Astrocyte (in vitro differentiated cells and primary cell): ENCODE measurements at regions not wholly inside any gene's neighbourhood (a gene's known extent, or its start where the extent isn't known, plus 50 kb on each side); places are given as distances from the start of the nearest gene placed in this dataset.

Source experiments
- DNase-seq: peaks from one replicate; pipeline ENCODE4 v3.0.0-alpha.2; 2010; ENCODE audit warnings: low read depth
- FAIRE-seq: peaks from 2 replicates; lab custom pipeline; 2011; peaks lifted over from hg19 to GRCh38; lab: Jason Lieb, UNC
- H2AFZ ChIP-seq: 2 replicates; pipeline ENCODE4 v1.6.0; 2012; ENCODE audit warnings: low read depth, low read length, inconsistent platforms
- H3K27ac ChIP-seq: 2 replicates; pipeline ENCODE4 v1.5.1; 2011; ENCODE audit warnings: low read depth, low read length, inconsistent platforms
- H3K27me3 ChIP-seq: 2 replicates; pipeline ENCODE4 v1.6.0; 2011; ENCODE audit warnings: low read length, inconsistent platforms; ENCODE audit not compliant: insufficient read depth
- H3K36me3 ChIP-seq: 2 replicates; pipeline ENCODE4 v1.5.1; 2011; ENCODE audit warnings: low read length, inconsistent platforms; ENCODE audit not compliant: insufficient read depth
- H3K4me1 ChIP-seq: 2 replicates; pipeline ENCODE4 v1.5.1; 2011; ENCODE audit warnings: low read length, inconsistent platforms; ENCODE audit not compliant: insufficient read depth
- H3K4me2 ChIP-seq: 2 replicates; pipeline ENCODE4 v1.6.0; 2012; ENCODE audit warnings: low read length, inconsistent platforms
- H3K4me3 ChIP-seq: 2 replicates; pipeline ENCODE4 v1.5.1; 2011; ENCODE audit warnings: low read depth, mild to moderate bottlenecking, low read length, inconsistent platforms; ENCODE audit not compliant: insufficient read depth
- H3K79me2 ChIP-seq: 2 replicates; pipeline ENCODE4 v1.6.0; 2012; ENCODE audit warnings: mild to moderate bottlenecking, low read length, inconsistent platforms; ENCODE audit not compliant: insufficient read depth
- H3K9ac ChIP-seq: 2 replicates; pipeline ENCODE4 v1.6.0; 2012; ENCODE audit warnings: mild to moderate bottlenecking, low read length, inconsistent platforms
- H3K9me3 ChIP-seq: 2 replicates; pipeline ENCODE4 v1.5.1; 2012; ENCODE audit warnings: low read depth, mild to moderate bottlenecking, low read length, inconsistent platforms; ENCODE audit not compliant: insufficient read depth
- H4K20me1 ChIP-seq: 2 replicates; pipeline ENCODE4 v1.6.0; 2012; ENCODE audit warnings: low read length, inconsistent platforms; ENCODE audit not compliant: insufficient read depth
- H3K27ac Mint-ChIP-seq: one replicate; pipeline ENCODE4 v1.8.0; 2021; ENCODE audit warnings: mild to moderate bottlenecking, mixed read lengths; ENCODE audit not compliant: unreplicated experiment
- H3K27me3 Mint-ChIP-seq: one replicate; pipeline ENCODE4 v1.8.0; 2021; ENCODE audit warnings: low read depth, mixed read lengths; ENCODE audit not compliant: unreplicated experiment
- H3K36me3 Mint-ChIP-seq: one replicate; pipeline ENCODE4 v1.8.0; 2021; ENCODE audit warnings: low read depth, mixed read lengths; ENCODE audit not compliant: unreplicated experiment
- H3K4me1 Mint-ChIP-seq: one replicate; pipeline ENCODE4 v1.8.0; 2021; ENCODE audit warnings: low read depth, mixed read lengths; ENCODE audit not compliant: unreplicated experiment
- H3K4me3 Mint-ChIP-seq: one replicate; pipeline ENCODE4 v1.8.0; 2021; ENCODE audit warnings: mild to moderate bottlenecking, moderate library complexity, mixed read lengths; ENCODE audit not compliant: unreplicated experiment
- H3K9me3 Mint-ChIP-seq: one replicate; pipeline ENCODE4 v1.8.0; 2021; ENCODE audit warnings: mild to moderate bottlenecking, mixed read lengths; ENCODE audit not compliant: unreplicated experiment
- EZH2 ChIP-seq: IDR thresholded peaks from 2 replicates; pipeline ENCODE4 v1.6.1; 2012; ENCODE audit warnings: mild to moderate bottlenecking, low read length, inconsistent platforms; ENCODE audit not compliant: insufficient read depth
- TF ChIP-seq, protein P1 (sequence below): IDR thresholded peaks from 2 replicates; pipeline ENCODE4 v1.5.1; 2011; ENCODE audit warnings: low read depth, mild to moderate bottlenecking, inconsistent platforms, low read length, moderate library complexity; ENCODE audit not compliant: insufficient read depth

- Mint-ChIP-seq H3K36me3 (no peaks in the 10 kb centered on the region), H3K9me3 (peaks cover 2% of the 10 kb centered on the region), H3K27ac (no peak overlapping the region), H3K4me3 (no peak overlapping the region), H3K4me1 (no peaks in the 10 kb centered on the region), H3K27me3 (peaks cover 5% of the 10 kb centered on the region)
- no peak overlapping the region for H3K4me2 ChIP-seq
- no peak for TF ChIP-seq EZH2
- TF ChIP-seq, protein P1, sequence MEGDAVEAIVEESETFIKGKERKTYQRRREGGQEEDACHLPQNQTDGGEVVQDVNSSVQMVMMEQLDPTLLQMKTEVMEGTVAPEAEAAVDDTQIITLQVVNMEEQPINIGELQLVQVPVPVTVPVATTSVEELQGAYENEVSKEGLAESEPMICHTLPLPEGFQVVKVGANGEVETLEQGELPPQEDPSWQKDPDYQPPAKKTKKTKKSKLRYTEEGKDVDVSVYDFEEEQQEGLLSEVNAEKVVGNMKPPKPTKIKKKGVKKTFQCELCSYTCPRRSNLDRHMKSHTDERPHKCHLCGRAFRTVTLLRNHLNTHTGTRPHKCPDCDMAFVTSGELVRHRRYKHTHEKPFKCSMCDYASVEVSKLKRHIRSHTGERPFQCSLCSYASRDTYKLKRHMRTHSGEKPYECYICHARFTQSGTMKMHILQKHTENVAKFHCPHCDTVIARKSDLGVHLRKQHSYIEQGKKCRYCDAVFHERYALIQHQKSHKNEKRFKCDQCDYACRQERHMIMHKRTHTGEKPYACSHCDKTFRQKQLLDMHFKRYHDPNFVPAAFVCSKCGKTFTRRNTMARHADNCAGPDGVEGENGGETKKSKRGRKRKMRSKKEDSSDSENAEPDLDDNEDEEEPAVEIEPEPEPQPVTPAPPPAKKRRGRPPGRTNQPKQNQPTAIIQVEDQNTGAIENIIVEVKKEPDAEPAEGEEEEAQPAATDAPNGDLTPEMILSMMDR: no peak
- H3K4me3 ChIP-seq: no peak overlapping the region
- no peak overlapping the region for H3K27ac ChIP-seq
- H3K9me3 ChIP-seq: no peaks in the 10 kb centered on the region
- H3K4me1 ChIP-seq: no peaks in the 10 kb centered on the region
- peaks cover 3% of the 10 kb centered on the region for H3K27me3 ChIP-seq
- H4K20me1 ChIP-seq: no peaks in the 10 kb centered on the region
- no peaks in the 10 kb centered on the region for H3K36me3 ChIP-seq
- no peak overlapping the region for H3K9ac ChIP-seq
- DNase-seq: no peak
- H2AFZ ChIP-seq: no peak overlapping the region
- H3K79me2 ChIP-seq: no peaks in the 10 kb centered on the region
- FAIRE-seq: no peak
These were observed 113.1 kb upstream of the NIPBL start for GRCh38 chr5:36763454-36763853.

GRCh38 chr5:36765876-36766275, 110.7 kb upstream of the NIPBL start:
- no peak overlapping the region for H3K27ac ChIP-seq
- H3K4me3 ChIP-seq: no peak overlapping the region
- Mint-ChIP-seq H3K27me3 (peaks cover 1% of the 10 kb centered on the region), H3K27ac (no peak overlapping the region), H3K4me1 (no peaks in the 10 kb centered on the region), H3K9me3 (peaks cover 5% of the 10 kb centered on the region), H3K4me3 (no peak overlapping the region), H3K36me3 (peaks cover 2% of the 10 kb centered on the region)
- TF ChIP-seq, protein P1: no peak
- no peak for TF ChIP-seq EZH2
- no peak for DNase-seq
- H3K4me1 ChIP-seq: no peaks in the 10 kb centered on the region
- no peaks in the 10 kb centered on the region for H3K27me3 ChIP-seq
- no peak overlapping the region for H2AFZ ChIP-seq
- H3K9me3 ChIP-seq: no peaks in the 10 kb centered on the region
- H3K36me3 ChIP-seq: no peaks in the 10 kb centered on the region
- no peaks in the 10 kb centered on the region for H4K20me1 ChIP-seq
- no peak overlapping the region for H3K9ac ChIP-seq
- no peak overlapping the region for H3K4me2 ChIP-seq
- H3K79me2 ChIP-seq: no peaks in the 10 kb centered on the region
- no peak for FAIRE-seq

- Histone ChIP-seq H3K4me2 (no peak overlapping the region), H3K4me3 (no peak overlapping the region), H2AFZ (no peak overlapping the region), H3K9ac (no peak overlapping the region), H3K36me3 (no peaks in the 10 kb centered on the region), H3K79me2 (no peaks in the 10 kb centered on the region), H3K27ac (no peak overlapping the region), H3K9me3 (no peaks in the 10 kb centered on the region), H3K4me1 (no peaks in the 10 kb centered on the region), H3K27me3 (no peaks in the 10 kb centered on the region), H4K20me1 (no peaks in the 10 kb centered on the region)
- no peak for FAIRE-seq
- H3K27ac Mint-ChIP-seq: no peak overlapping the region
- H3K4me1 Mint-ChIP-seq: no peaks in the 10 kb centered on the region
- no peak overlapping the region for H3K4me3 Mint-ChIP-seq
- no peak for DNase-seq
- H3K9me3 Mint-ChIP-seq: peaks cover 6% of the 10 kb centered on the region
- peaks cover 2% of the 10 kb centered on the region for H3K36me3 Mint-ChIP-seq
- peaks cover 1% of the 10 kb centered on the region for H3K27me3 Mint-ChIP-seq
- no peak for TF ChIP-seq EZH2
- TF ChIP-seq, protein P1: no peak
These were observed 109.6 kb upstream of the NIPBL start for GRCh38 chr5:36766981-36767380.
